HEK293T (cell line): ENCODE measurements at regions not wholly inside any gene's neighbourhood (a gene's known extent, or its start where the extent isn't known, plus 50 kb on each side); places are given as distances from the start of the nearest gene placed in this dataset.

Experiments
- FOXA1 ChIP-seq: fragments of 450-650 bp; IDR thresholded peaks from 2 replicates; pipeline ENCODE4 v1.6.1; 2016; ENCODE audit warnings: mild to moderate bottlenecking
- ZNF384 ChIP-seq: fragments of 450-650 bp; IDR thresholded peaks from 2 replicates; pipeline ENCODE4 v1.6.1; 2016

DNA sequence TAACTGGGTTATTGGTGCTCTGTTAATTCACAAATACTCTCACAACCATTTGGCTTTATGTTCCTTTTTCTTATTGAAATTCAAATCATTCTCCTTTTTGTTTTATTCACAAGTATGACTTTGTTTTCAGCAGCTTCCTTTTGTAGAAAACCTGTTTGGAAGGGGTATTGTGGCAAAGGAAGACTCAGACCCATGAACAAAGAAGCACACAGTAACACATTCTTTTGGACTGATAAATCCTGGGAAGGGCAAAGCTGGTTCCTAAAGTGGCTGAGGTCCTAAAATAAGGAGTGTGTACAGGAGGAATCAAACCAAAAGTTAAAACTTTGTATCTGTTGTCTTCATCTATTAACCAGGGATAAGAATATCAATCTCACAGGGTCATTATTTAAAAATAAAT, 374.7 kb upstream of the FIGN start:
- no peak for TF ChIP-seq FOXA1
- no peak for TF ChIP-seq ZNF384
